ENCODE measurements at regions not wholly inside any gene's neighbourhood (a gene's known extent, or its start where the extent isn't known, plus 50 kb on each side); places are given as distances from the start of the nearest gene placed in this dataset.

GRCh38 chr6:6882592-6882991 is 225.2 kb upstream of the RREB1 start:
- TF ChIP-seq SIN3A (IDR thresholded peaks at IDR 0.05; ENCODE audit: borderline replicate concordance, insufficient read depth, low read length): no peak
- no peak for TF ChIP-seq REST (IDR thresholded peaks at IDR 0.05; ENCODE audit: insufficient read depth in 1 of 2, low read depth in 2 of 2, low read length in 2 of 2)
- TF ChIP-seq TAF1 (IDR thresholded peaks at IDR 0.05; ENCODE audit: borderline replicate concordance, insufficient read depth, low read length): no peak

GRCh38 chr6:6883011-6883410 is 224.8 kb upstream of the RREB1 start:
- TF ChIP-seq POLR2AphosphoS5 (IDR thresholded peaks at IDR 0.05; ENCODE audit: low read depth, low read length): no peak

GRCh38 chr6:6884193-6884627 is 223.6 kb upstream of the RREB1 start:
- TF ChIP-seq REST (IDR thresholded peaks at IDR 0.05; ENCODE audit: insufficient read depth in 1 of 2, low read depth in 2 of 2, low read length in 2 of 2) (no peak), SIN3A (IDR thresholded peaks at IDR 0.05; ENCODE audit: borderline replicate concordance, insufficient read depth, low read length) (no peak), FOXP2 (optimal IDR thresholded peaks at IDR 0.05; ENCODE audit: borderline replicate concordance, extremely low read depth, extremely low read length, insufficient read depth) (no peak), TAF1 (IDR thresholded peaks at IDR 0.05; ENCODE audit: borderline replicate concordance, insufficient read depth, low read length) (no peak), POLR2AphosphoS5 (IDR thresholded peaks at IDR 0.05; ENCODE audit: low read depth, low read length) (no peak)

GRCh38 chr6:6884916-6885315 is 222.8 kb upstream of the RREB1 start:
- TF ChIP-seq TAF1 (IDR thresholded peaks at IDR 0.05; ENCODE audit: borderline replicate concordance, insufficient read depth, low read length) (no peak), SIN3A (IDR thresholded peaks at IDR 0.05; ENCODE audit: borderline replicate concordance, insufficient read depth, low read length) (no peak), POLR2AphosphoS5 (IDR thresholded peaks at IDR 0.05; ENCODE audit: low read depth, low read length) (no peak), FOXP2 (optimal IDR thresholded peaks at IDR 0.05; ENCODE audit: borderline replicate concordance, extremely low read depth, extremely low read length, insufficient read depth) (no peak), REST (IDR thresholded peaks at IDR 0.05; ENCODE audit: insufficient read depth in 1 of 2, low read depth in 2 of 2, low read length in 2 of 2) (no peak)

- TF ChIP-seq POLR2AphosphoS5 (IDR thresholded peaks at IDR 0.05; ENCODE audit: low read depth, low read length) (no peak), TAF1 (IDR thresholded peaks at IDR 0.05; ENCODE audit: borderline replicate concordance, insufficient read depth, low read length) (no peak), SIN3A (IDR thresholded peaks at IDR 0.05; ENCODE audit: borderline replicate concordance, insufficient read depth, low read length) (no peak), FOXP2 (optimal IDR thresholded peaks at IDR 0.05; ENCODE audit: borderline replicate concordance, extremely low read depth, extremely low read length, insufficient read depth) (peak; percentile 38), REST (IDR thresholded peaks at IDR 0.05; ENCODE audit: insufficient read depth in 1 of 2, low read depth in 2 of 2, low read length in 2 of 2) (no peak)
Observed at GRCh38 chr6:6885521-6886170, 222.1 kb upstream of the RREB1 start.
